Astrocyte (in vitro differentiated cells and primary cell): ENCODE measurements at regions not wholly inside any gene's neighbourhood (a gene's known extent, or its start where the extent isn't known, plus 50 kb on each side); places are given as distances from the start of the nearest gene placed in this dataset.

ENCODE experiments used
- DNase-seq: peaks from one replicate; pipeline ENCODE4 v3.0.0-alpha.2; 2010; ENCODE audit warnings: low read depth
- FAIRE-seq: peaks from 2 replicates; lab custom pipeline; 2011; peaks lifted over from hg19 to GRCh38; lab: Jason Lieb, UNC
- H2AFZ ChIP-seq: 2 replicates; pipeline ENCODE4 v1.6.0; 2012; ENCODE audit warnings: low read depth, low read length, inconsistent platforms
- H3K27ac ChIP-seq: 2 replicates; pipeline ENCODE4 v1.5.1; 2011; ENCODE audit warnings: low read depth, low read length, inconsistent platforms
- H3K27me3 ChIP-seq: 2 replicates; pipeline ENCODE4 v1.6.0; 2011; ENCODE audit warnings: low read length, inconsistent platforms; ENCODE audit not compliant: insufficient read depth
- H3K36me3 ChIP-seq: 2 replicates; pipeline ENCODE4 v1.5.1; 2011; ENCODE audit warnings: low read length, inconsistent platforms; ENCODE audit not compliant: insufficient read depth
- H3K4me1 ChIP-seq: 2 replicates; pipeline ENCODE4 v1.5.1; 2011; ENCODE audit warnings: low read length, inconsistent platforms; ENCODE audit not compliant: insufficient read depth
- H3K4me2 ChIP-seq: 2 replicates; pipeline ENCODE4 v1.6.0; 2012; ENCODE audit warnings: low read length, inconsistent platforms
- H3K4me3 ChIP-seq: 2 replicates; pipeline ENCODE4 v1.5.1; 2011; ENCODE audit warnings: low read depth, mild to moderate bottlenecking, low read length, inconsistent platforms; ENCODE audit not compliant: insufficient read depth
- H3K79me2 ChIP-seq: 2 replicates; pipeline ENCODE4 v1.6.0; 2012; ENCODE audit warnings: mild to moderate bottlenecking, low read length, inconsistent platforms; ENCODE audit not compliant: insufficient read depth
- H3K9ac ChIP-seq: 2 replicates; pipeline ENCODE4 v1.6.0; 2012; ENCODE audit warnings: mild to moderate bottlenecking, low read length, inconsistent platforms
- H3K9me3 ChIP-seq: 2 replicates; pipeline ENCODE4 v1.5.1; 2012; ENCODE audit warnings: low read depth, mild to moderate bottlenecking, low read length, inconsistent platforms; ENCODE audit not compliant: insufficient read depth
- H4K20me1 ChIP-seq: 2 replicates; pipeline ENCODE4 v1.6.0; 2012; ENCODE audit warnings: low read length, inconsistent platforms; ENCODE audit not compliant: insufficient read depth
- H3K27ac Mint-ChIP-seq: one replicate; pipeline ENCODE4 v1.8.0; 2021; ENCODE audit warnings: mild to moderate bottlenecking, mixed read lengths; ENCODE audit not compliant: unreplicated experiment
- H3K27me3 Mint-ChIP-seq: one replicate; pipeline ENCODE4 v1.8.0; 2021; ENCODE audit warnings: low read depth, mixed read lengths; ENCODE audit not compliant: unreplicated experiment
- H3K36me3 Mint-ChIP-seq: one replicate; pipeline ENCODE4 v1.8.0; 2021; ENCODE audit warnings: low read depth, mixed read lengths; ENCODE audit not compliant: unreplicated experiment
- H3K4me1 Mint-ChIP-seq: one replicate; pipeline ENCODE4 v1.8.0; 2021; ENCODE audit warnings: low read depth, mixed read lengths; ENCODE audit not compliant: unreplicated experiment
- H3K4me3 Mint-ChIP-seq: one replicate; pipeline ENCODE4 v1.8.0; 2021; ENCODE audit warnings: mild to moderate bottlenecking, moderate library complexity, mixed read lengths; ENCODE audit not compliant: unreplicated experiment
- H3K9me3 Mint-ChIP-seq: one replicate; pipeline ENCODE4 v1.8.0; 2021; ENCODE audit warnings: mild to moderate bottlenecking, mixed read lengths; ENCODE audit not compliant: unreplicated experiment
- CTCF ChIP-seq: IDR thresholded peaks from 2 replicates; pipeline ENCODE4 v1.5.1; 2011; ENCODE audit warnings: low read depth, mild to moderate bottlenecking, inconsistent platforms, low read length, moderate library complexity; ENCODE audit not compliant: insufficient read depth
- EZH2 ChIP-seq: IDR thresholded peaks from 2 replicates; pipeline ENCODE4 v1.6.1; 2012; ENCODE audit warnings: mild to moderate bottlenecking, low read length, inconsistent platforms; ENCODE audit not compliant: insufficient read depth

GRCh38 chr9:90441814-90442213 is 200.8 kb downstream of the DIRAS2 start:
- peaks cover 7% of the 10 kb centered on the region for H3K27me3 Mint-ChIP-seq
- H3K27ac Mint-ChIP-seq, result no peak overlapping the region
- no peak overlapping the region for H2AFZ ChIP-seq
- H3K79me2 ChIP-seq, result no peaks in the 10 kb centered on the region
- no peak overlapping the region for H3K27ac ChIP-seq
- H3K9me3 Mint-ChIP-seq, result peaks cover 9% of the 10 kb centered on the region
- no peak for FAIRE-seq
- H3K9me3 ChIP-seq, result no peaks in the 10 kb centered on the region
- no peak overlapping the region for H3K4me3 Mint-ChIP-seq
- TF ChIP-seq CTCF (no peak), EZH2 (no peak)
- H4K20me1 ChIP-seq, result no peaks in the 10 kb centered on the region
- no peaks in the 10 kb centered on the region for H3K36me3 ChIP-seq
- no peak overlapping the region for H3K4me3 ChIP-seq
- H3K27me3 ChIP-seq, result peaks cover 4% of the 10 kb centered on the region
- H3K4me1 ChIP-seq, result no peaks in the 10 kb centered on the region
- DNase-seq, result no peak
- peaks cover 9% of the 10 kb centered on the region for H3K4me1 Mint-ChIP-seq
- no peaks in the 10 kb centered on the region for H3K36me3 Mint-ChIP-seq
- no peak overlapping the region for H3K4me2 ChIP-seq
- no peak overlapping the region for H3K9ac ChIP-seq

GRCh38 chr9:90442723-90443122 is 199.9 kb downstream of the DIRAS2 start:
- no peak overlapping the region for H3K4me3 Mint-ChIP-seq
- Histone ChIP-seq H3K4me3 (no peak overlapping the region), H3K36me3 (no peaks in the 10 kb centered on the region), H3K9ac (no peak overlapping the region), H3K27ac (no peak overlapping the region), H3K79me2 (no peaks in the 10 kb centered on the region), H3K9me3 (no peaks in the 10 kb centered on the region), H3K27me3 (peaks cover 4% of the 10 kb centered on the region), H2AFZ (no peak overlapping the region), H3K4me2 (no peak overlapping the region), H4K20me1 (no peaks in the 10 kb centered on the region), H3K4me1 (no peaks in the 10 kb centered on the region)
- no peak overlapping the region for H3K27ac Mint-ChIP-seq
- peaks cover 11% of the 10 kb centered on the region for H3K27me3 Mint-ChIP-seq
- no peaks in the 10 kb centered on the region for H3K36me3 Mint-ChIP-seq
- DNase-seq (no peak), FAIRE-seq (no peak)
- H3K4me1 Mint-ChIP-seq, result peaks cover 9% of the 10 kb centered on the region
- peaks cover 9% of the 10 kb centered on the region for H3K9me3 Mint-ChIP-seq
- no peak for TF ChIP-seq CTCF
- TF ChIP-seq EZH2, result no peak

- H3K27me3 ChIP-seq, result peaks cover 4% of the 10 kb centered on the region
- H3K9ac ChIP-seq, result no peak overlapping the region
- no peak overlapping the region for H3K4me3 ChIP-seq
- H4K20me1 ChIP-seq, result no peaks in the 10 kb centered on the region
- no peaks in the 10 kb centered on the region for H3K36me3 ChIP-seq
- H3K27me3 Mint-ChIP-seq, result peaks cover 11% of the 10 kb centered on the region
- H3K4me1 Mint-ChIP-seq, result peaks cover 16% of the 10 kb centered on the region
- DNase-seq (no peak), FAIRE-seq (no peak)
- H3K36me3 Mint-ChIP-seq, result no peaks in the 10 kb centered on the region
- no peak overlapping the region for H3K4me2 ChIP-seq
- no peaks in the 10 kb centered on the region for H3K4me1 ChIP-seq
- no peaks in the 10 kb centered on the region for H3K9me3 ChIP-seq
- H3K27ac ChIP-seq, result no peak overlapping the region
- no peak overlapping the region for H3K27ac Mint-ChIP-seq
- no peak overlapping the region for H3K4me3 Mint-ChIP-seq
- H3K79me2 ChIP-seq, result no peaks in the 10 kb centered on the region
- H3K9me3 Mint-ChIP-seq, result peaks cover under 1% of the 10 kb centered on the region
- TF ChIP-seq CTCF (no peak), EZH2 (no peak)
- no peak overlapping the region for H2AFZ ChIP-seq
These were observed 197.9 kb downstream of the DIRAS2 start for GRCh38 chr9:90444609-90445204.
